Tibial nerve (tissue), 4 donors: ENCODE measurements at regions not wholly inside any gene's neighbourhood (a gene's known extent, or its start where the extent isn't known, plus 50 kb on each side); places are given as distances from the start of the nearest gene placed in this dataset.

Source experiments
- CTCF ChIP-seq, 5 experiments: fragments of 200-600 bp in 3 of 5; fragments of 450-650 bp in 2 of 5; sonication (generic) in 3 of 5; IDR thresholded peaks; one replicate each; pipeline ENCODE4 v1.5.1; 2016 to 2019; ENCODE audit warnings: antibody characterized with exemption in 5 of 5, mild to moderate bottlenecking in 3 of 5, moderate library complexity in 2 of 5
- EP300 ChIP-seq, 2 donors: sonication (generic); formaldehyde crosslinking; IDR thresholded peaks; one replicate each; pipeline ENCODE4 v1.6.1; 2017; ENCODE audit warnings: antibody characterized with exemption in 2 of 2, mild to moderate bottlenecking in 1 of 2
- POLR2A ChIP-seq, 2 donors: fragments of 450-650 bp; IDR thresholded peaks; one replicate each; pipeline ENCODE4 v1.6.1; 2017; ENCODE audit warnings: antibody characterized with exemption in 2 of 2, mild to moderate bottlenecking in 2 of 2, moderate library complexity in 2 of 2

GRCh38 chr13:107817647-107818287, 397.6 kb downstream of the LIG4 start:
- no peak for TF ChIP-seq CTCF (IDR thresholded peaks at IDR 0.05)
- TF ChIP-seq EP300 (IDR thresholded peaks at IDR 0.05), result no peak
- TF ChIP-seq POLR2A (IDR thresholded peaks at IDR 0.05), result no peak
